ENCODE measurements at regions not wholly inside any gene's neighbourhood (a gene's known extent, or its start where the extent isn't known, plus 50 kb on each side); places are given as distances from the start of the nearest gene placed in this dataset.

DNA sequence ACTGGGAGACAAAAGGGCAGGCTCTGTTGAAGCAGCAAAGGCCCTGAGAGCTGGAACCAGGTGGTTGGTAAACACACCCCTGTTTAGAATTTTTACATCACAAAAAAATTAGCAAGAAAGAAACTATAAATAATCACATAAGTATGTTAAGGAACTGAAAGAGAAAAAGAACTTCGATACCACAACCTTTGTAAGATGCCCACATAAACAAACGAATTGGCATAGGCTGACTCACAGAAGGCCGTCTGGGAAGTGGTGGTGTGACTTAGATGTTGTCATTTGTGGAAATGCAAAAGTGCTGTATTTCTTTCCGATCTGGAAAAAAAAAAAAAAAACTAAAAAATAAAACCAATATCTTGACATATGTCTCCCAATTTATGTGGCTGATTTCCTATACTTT, 235.1 kb downstream of the USP46 start:
- TF ChIP-seq CEBPB (IDR thresholded peaks at IDR 0.05; ENCODE audit: low read depth) (no peak), EZH2 (IDR thresholded peaks at IDR 0.05) (no peak), POLR2AphosphoS5 (IDR thresholded peaks at IDR 0.05; ENCODE audit: low read depth, low read length) (no peak), POLR2A (IDR thresholded peaks at IDR 0.05; ENCODE audit: borderline replicate concordance, extremely low read depth, insufficient read depth, insufficient read length) (no peak), CBX3 (IDR thresholded peaks at IDR 0.05; ENCODE audit: low read depth) (no peak)
- TF ChIP-seq, protein P1, sequence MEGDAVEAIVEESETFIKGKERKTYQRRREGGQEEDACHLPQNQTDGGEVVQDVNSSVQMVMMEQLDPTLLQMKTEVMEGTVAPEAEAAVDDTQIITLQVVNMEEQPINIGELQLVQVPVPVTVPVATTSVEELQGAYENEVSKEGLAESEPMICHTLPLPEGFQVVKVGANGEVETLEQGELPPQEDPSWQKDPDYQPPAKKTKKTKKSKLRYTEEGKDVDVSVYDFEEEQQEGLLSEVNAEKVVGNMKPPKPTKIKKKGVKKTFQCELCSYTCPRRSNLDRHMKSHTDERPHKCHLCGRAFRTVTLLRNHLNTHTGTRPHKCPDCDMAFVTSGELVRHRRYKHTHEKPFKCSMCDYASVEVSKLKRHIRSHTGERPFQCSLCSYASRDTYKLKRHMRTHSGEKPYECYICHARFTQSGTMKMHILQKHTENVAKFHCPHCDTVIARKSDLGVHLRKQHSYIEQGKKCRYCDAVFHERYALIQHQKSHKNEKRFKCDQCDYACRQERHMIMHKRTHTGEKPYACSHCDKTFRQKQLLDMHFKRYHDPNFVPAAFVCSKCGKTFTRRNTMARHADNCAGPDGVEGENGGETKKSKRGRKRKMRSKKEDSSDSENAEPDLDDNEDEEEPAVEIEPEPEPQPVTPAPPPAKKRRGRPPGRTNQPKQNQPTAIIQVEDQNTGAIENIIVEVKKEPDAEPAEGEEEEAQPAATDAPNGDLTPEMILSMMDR (IDR thresholded peaks at IDR 0.05 in 2 of 3, conservative IDR thresholded peaks at IDR 0.05 in 1 of 3; ENCODE audit: borderline replicate concordance in 1 of 3, insufficient read depth in 1 of 3, low read depth in 2 of 3, low read length in 2 of 3), result no peak
- TF ChIP-seq, protein P2, sequence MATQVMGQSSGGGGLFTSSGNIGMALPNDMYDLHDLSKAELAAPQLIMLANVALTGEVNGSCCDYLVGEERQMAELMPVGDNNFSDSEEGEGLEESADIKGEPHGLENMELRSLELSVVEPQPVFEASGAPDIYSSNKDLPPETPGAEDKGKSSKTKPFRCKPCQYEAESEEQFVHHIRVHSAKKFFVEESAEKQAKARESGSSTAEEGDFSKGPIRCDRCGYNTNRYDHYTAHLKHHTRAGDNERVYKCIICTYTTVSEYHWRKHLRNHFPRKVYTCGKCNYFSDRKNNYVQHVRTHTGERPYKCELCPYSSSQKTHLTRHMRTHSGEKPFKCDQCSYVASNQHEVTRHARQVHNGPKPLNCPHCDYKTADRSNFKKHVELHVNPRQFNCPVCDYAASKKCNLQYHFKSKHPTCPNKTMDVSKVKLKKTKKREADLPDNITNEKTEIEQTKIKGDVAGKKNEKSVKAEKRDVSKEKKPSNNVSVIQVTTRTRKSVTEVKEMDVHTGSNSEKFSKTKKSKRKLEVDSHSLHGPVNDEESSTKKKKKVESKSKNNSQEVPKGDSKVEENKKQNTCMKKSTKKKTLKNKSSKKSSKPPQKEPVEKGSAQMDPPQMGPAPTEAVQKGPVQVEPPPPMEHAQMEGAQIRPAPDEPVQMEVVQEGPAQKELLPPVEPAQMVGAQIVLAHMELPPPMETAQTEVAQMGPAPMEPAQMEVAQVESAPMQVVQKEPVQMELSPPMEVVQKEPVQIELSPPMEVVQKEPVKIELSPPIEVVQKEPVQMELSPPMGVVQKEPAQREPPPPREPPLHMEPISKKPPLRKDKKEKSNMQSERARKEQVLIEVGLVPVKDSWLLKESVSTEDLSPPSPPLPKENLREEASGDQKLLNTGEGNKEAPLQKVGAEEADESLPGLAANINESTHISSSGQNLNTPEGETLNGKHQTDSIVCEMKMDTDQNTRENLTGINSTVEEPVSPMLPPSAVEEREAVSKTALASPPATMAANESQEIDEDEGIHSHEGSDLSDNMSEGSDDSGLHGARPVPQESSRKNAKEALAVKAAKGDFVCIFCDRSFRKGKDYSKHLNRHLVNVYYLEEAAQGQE (IDR thresholded peaks at IDR 0.05; ENCODE audit: low read depth), result no peak
- TF ChIP-seq, protein P3, sequence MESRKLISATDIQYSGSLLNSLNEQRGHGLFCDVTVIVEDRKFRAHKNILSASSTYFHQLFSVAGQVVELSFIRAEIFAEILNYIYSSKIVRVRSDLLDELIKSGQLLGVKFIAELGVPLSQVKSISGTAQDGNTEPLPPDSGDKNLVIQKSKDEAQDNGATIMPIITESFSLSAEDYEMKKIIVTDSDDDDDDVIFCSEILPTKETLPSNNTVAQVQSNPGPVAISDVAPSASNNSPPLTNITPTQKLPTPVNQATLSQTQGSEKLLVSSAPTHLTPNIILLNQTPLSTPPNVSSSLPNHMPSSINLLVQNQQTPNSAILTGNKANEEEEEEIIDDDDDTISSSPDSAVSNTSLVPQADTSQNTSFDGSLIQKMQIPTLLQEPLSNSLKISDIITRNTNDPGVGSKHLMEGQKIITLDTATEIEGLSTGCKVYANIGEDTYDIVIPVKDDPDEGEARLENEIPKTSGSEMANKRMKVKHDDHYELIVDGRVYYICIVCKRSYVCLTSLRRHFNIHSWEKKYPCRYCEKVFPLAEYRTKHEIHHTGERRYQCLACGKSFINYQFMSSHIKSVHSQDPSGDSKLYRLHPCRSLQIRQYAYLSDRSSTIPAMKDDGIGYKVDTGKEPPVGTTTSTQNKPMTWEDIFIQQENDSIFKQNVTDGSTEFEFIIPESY (IDR thresholded peaks at IDR 0.05; ENCODE audit: extremely low read depth, insufficient replicate concordance, low read length), result no peak
